Astrocyte (in vitro differentiated cells and primary cell): ENCODE measurements at regions not wholly inside any gene's neighbourhood (a gene's known extent, or its start where the extent isn't known, plus 50 kb on each side); places are given as distances from the start of the nearest gene placed in this dataset.

Experiments used
- DNase-seq: peaks from one replicate; pipeline ENCODE4 v3.0.0-alpha.2; 2010; ENCODE audit warnings: low read depth
- FAIRE-seq: peaks from 2 replicates; lab custom pipeline; 2011; peaks lifted over from hg19 to GRCh38; lab: Jason Lieb, UNC
- H2AFZ ChIP-seq: 2 replicates; pipeline ENCODE4 v1.6.0; 2012; ENCODE audit warnings: low read depth, low read length, inconsistent platforms
- H3K27ac ChIP-seq: 2 replicates; pipeline ENCODE4 v1.5.1; 2011; ENCODE audit warnings: low read depth, low read length, inconsistent platforms
- H3K27me3 ChIP-seq: 2 replicates; pipeline ENCODE4 v1.6.0; 2011; ENCODE audit warnings: low read length, inconsistent platforms; ENCODE audit not compliant: insufficient read depth
- H3K36me3 ChIP-seq: 2 replicates; pipeline ENCODE4 v1.5.1; 2011; ENCODE audit warnings: low read length, inconsistent platforms; ENCODE audit not compliant: insufficient read depth
- H3K4me1 ChIP-seq: 2 replicates; pipeline ENCODE4 v1.5.1; 2011; ENCODE audit warnings: low read length, inconsistent platforms; ENCODE audit not compliant: insufficient read depth
- H3K4me2 ChIP-seq: 2 replicates; pipeline ENCODE4 v1.6.0; 2012; ENCODE audit warnings: low read length, inconsistent platforms
- H3K4me3 ChIP-seq: 2 replicates; pipeline ENCODE4 v1.5.1; 2011; ENCODE audit warnings: low read depth, mild to moderate bottlenecking, low read length, inconsistent platforms; ENCODE audit not compliant: insufficient read depth
- H3K79me2 ChIP-seq: 2 replicates; pipeline ENCODE4 v1.6.0; 2012; ENCODE audit warnings: mild to moderate bottlenecking, low read length, inconsistent platforms; ENCODE audit not compliant: insufficient read depth
- H3K9ac ChIP-seq: 2 replicates; pipeline ENCODE4 v1.6.0; 2012; ENCODE audit warnings: mild to moderate bottlenecking, low read length, inconsistent platforms
- H3K9me3 ChIP-seq: 2 replicates; pipeline ENCODE4 v1.5.1; 2012; ENCODE audit warnings: low read depth, mild to moderate bottlenecking, low read length, inconsistent platforms; ENCODE audit not compliant: insufficient read depth
- H4K20me1 ChIP-seq: 2 replicates; pipeline ENCODE4 v1.6.0; 2012; ENCODE audit warnings: low read length, inconsistent platforms; ENCODE audit not compliant: insufficient read depth
- H3K27ac Mint-ChIP-seq: one replicate; pipeline ENCODE4 v1.8.0; 2021; ENCODE audit warnings: mild to moderate bottlenecking, mixed read lengths; ENCODE audit not compliant: unreplicated experiment
- H3K27me3 Mint-ChIP-seq: one replicate; pipeline ENCODE4 v1.8.0; 2021; ENCODE audit warnings: low read depth, mixed read lengths; ENCODE audit not compliant: unreplicated experiment
- H3K36me3 Mint-ChIP-seq: one replicate; pipeline ENCODE4 v1.8.0; 2021; ENCODE audit warnings: low read depth, mixed read lengths; ENCODE audit not compliant: unreplicated experiment
- H3K4me1 Mint-ChIP-seq: one replicate; pipeline ENCODE4 v1.8.0; 2021; ENCODE audit warnings: low read depth, mixed read lengths; ENCODE audit not compliant: unreplicated experiment
- H3K4me3 Mint-ChIP-seq: one replicate; pipeline ENCODE4 v1.8.0; 2021; ENCODE audit warnings: mild to moderate bottlenecking, moderate library complexity, mixed read lengths; ENCODE audit not compliant: unreplicated experiment
- H3K9me3 Mint-ChIP-seq: one replicate; pipeline ENCODE4 v1.8.0; 2021; ENCODE audit warnings: mild to moderate bottlenecking, mixed read lengths; ENCODE audit not compliant: unreplicated experiment
- EZH2 ChIP-seq: IDR thresholded peaks from 2 replicates; pipeline ENCODE4 v1.6.1; 2012; ENCODE audit warnings: mild to moderate bottlenecking, low read length, inconsistent platforms; ENCODE audit not compliant: insufficient read depth
- TF ChIP-seq, protein P1 (sequence below): IDR thresholded peaks from 2 replicates; pipeline ENCODE4 v1.5.1; 2011; ENCODE audit warnings: low read depth, mild to moderate bottlenecking, inconsistent platforms, low read length, moderate library complexity; ENCODE audit not compliant: insufficient read depth

DNA sequence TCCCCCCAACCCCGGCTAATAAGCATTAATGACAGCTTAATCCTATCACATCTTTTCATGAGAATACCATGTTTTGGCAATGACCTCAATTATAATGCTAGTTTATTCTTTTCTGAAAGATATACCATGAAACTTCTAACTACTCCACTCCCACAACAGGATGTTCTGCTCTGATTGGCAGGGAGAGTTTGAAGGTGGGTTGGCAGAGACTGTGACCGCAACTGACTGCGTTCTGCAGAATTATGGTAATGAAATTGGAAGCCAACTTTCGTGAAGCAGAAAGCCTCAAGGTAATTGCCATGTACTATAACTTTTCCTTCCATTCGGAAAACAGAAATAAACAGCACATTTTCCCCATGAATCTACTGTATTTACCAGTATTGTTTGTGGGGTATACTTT lies 288.2 kb upstream of the SEMA3D start:
- Mint-ChIP-seq H3K27me3 (no peaks in the 10 kb centered on the region), H3K4me1 (peaks cover 25% of the 10 kb centered on the region), H3K36me3 (no peaks in the 10 kb centered on the region), H3K9me3 (no peaks in the 10 kb centered on the region), H3K4me3 (no peak overlapping the region), H3K27ac (no peak overlapping the region)
- H3K9me3 ChIP-seq: no peaks in the 10 kb centered on the region
- no peaks in the 10 kb centered on the region for H4K20me1 ChIP-seq
- H3K9ac ChIP-seq: no peak overlapping the region
- FAIRE-seq (no peak), DNase-seq (no peak)
- H3K79me2 ChIP-seq: no peaks in the 10 kb centered on the region
- no peak overlapping the region for H2AFZ ChIP-seq
- no peak overlapping the region for H3K4me2 ChIP-seq
- H3K4me1 ChIP-seq: no peaks in the 10 kb centered on the region
- no peak overlapping the region for H3K4me3 ChIP-seq
- no peaks in the 10 kb centered on the region for H3K36me3 ChIP-seq
- H3K27ac ChIP-seq: no peak overlapping the region
- H3K27me3 ChIP-seq: no peaks in the 10 kb centered on the region
- TF ChIP-seq EZH2: no peak
- TF ChIP-seq, protein P1, sequence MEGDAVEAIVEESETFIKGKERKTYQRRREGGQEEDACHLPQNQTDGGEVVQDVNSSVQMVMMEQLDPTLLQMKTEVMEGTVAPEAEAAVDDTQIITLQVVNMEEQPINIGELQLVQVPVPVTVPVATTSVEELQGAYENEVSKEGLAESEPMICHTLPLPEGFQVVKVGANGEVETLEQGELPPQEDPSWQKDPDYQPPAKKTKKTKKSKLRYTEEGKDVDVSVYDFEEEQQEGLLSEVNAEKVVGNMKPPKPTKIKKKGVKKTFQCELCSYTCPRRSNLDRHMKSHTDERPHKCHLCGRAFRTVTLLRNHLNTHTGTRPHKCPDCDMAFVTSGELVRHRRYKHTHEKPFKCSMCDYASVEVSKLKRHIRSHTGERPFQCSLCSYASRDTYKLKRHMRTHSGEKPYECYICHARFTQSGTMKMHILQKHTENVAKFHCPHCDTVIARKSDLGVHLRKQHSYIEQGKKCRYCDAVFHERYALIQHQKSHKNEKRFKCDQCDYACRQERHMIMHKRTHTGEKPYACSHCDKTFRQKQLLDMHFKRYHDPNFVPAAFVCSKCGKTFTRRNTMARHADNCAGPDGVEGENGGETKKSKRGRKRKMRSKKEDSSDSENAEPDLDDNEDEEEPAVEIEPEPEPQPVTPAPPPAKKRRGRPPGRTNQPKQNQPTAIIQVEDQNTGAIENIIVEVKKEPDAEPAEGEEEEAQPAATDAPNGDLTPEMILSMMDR: no peak

DNA sequence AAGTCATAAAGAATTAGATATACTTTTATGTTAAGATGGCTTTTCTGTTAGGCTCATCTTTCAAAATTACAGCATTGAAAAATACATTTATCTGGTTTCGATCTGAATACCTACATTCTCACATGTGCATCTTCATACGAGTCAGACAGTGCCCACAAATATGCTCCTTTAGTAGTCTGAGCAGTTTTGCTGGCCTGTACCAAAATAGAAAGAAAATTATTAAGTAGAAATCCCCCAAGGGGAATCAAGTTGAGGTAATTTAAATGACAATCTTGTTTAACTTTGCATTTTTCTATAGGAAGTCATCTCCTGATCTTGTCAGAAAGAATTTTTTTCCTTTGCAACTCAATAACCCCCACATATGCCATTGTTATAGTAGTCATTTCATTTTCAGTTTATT lies 287.4 kb upstream of the SEMA3D start:
- H3K9me3 ChIP-seq: no peaks in the 10 kb centered on the region
- peak; percentile 41 for DNase-seq
- no peak overlapping the region for H3K27ac ChIP-seq
- Mint-ChIP-seq H3K4me3 (no peak overlapping the region), H3K27ac (no peak overlapping the region), H3K4me1 (peaks cover 31% of the 10 kb centered on the region), H3K36me3 (no peaks in the 10 kb centered on the region), H3K9me3 (no peaks in the 10 kb centered on the region), H3K27me3 (no peaks in the 10 kb centered on the region)
- no peaks in the 10 kb centered on the region for H3K79me2 ChIP-seq
- peak; percentile 37 for FAIRE-seq
- no peaks in the 10 kb centered on the region for H4K20me1 ChIP-seq
- no peak overlapping the region for H3K9ac ChIP-seq
- no peaks in the 10 kb centered on the region for H3K36me3 ChIP-seq
- TF ChIP-seq, protein P1: no peak
- TF ChIP-seq EZH2: no peak
- no peak overlapping the region for H2AFZ ChIP-seq
- no peaks in the 10 kb centered on the region for H3K4me1 ChIP-seq
- H3K27me3 ChIP-seq: no peaks in the 10 kb centered on the region
- peak overlapping the region; percentile 40 for H3K4me2 ChIP-seq
- no peak overlapping the region for H3K4me3 ChIP-seq

DNA sequence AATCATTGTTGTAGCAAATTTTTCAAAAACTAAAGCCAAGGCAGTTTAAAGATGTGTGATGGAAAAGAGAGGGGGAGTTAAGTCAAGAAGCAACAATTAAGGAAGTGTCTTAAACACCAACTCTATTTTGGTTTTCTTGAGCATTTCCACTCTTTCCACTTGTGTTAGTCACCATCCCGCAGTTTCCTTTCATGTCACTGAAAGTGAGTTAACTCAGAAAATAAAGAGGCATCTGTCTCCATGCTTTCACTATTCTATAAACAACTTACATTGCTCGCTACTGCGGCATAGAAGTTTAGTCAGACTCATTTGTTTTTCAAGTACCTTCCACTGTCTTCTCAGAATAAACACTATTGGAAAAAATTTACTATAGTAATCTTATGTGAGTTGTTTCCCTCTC lies 284.9 kb upstream of the SEMA3D start:
- peak overlapping the region; percentile 23 for H3K4me3 Mint-ChIP-seq
- H3K4me1 ChIP-seq: no peaks in the 10 kb centered on the region
- no peaks in the 10 kb centered on the region for H3K9me3 ChIP-seq
- H2AFZ ChIP-seq: no peak overlapping the region
- no peak overlapping the region for H3K27ac ChIP-seq
- H3K36me3 ChIP-seq: no peaks in the 10 kb centered on the region
- H3K27me3 ChIP-seq: no peaks in the 10 kb centered on the region
- peak overlapping the region; percentile 67 for H3K4me2 ChIP-seq
- peaks cover 37% of the 10 kb centered on the region for H3K4me1 Mint-ChIP-seq
- H3K9me3 Mint-ChIP-seq: no peaks in the 10 kb centered on the region
- no peak for FAIRE-seq
- no peak overlapping the region for H3K9ac ChIP-seq
- no peak overlapping the region for H3K4me3 ChIP-seq
- H3K27me3 Mint-ChIP-seq: no peaks in the 10 kb centered on the region
- no peaks in the 10 kb centered on the region for H3K79me2 ChIP-seq
- peak; percentile 86 for DNase-seq
- H3K27ac Mint-ChIP-seq: peak overlapping the region; percentile 69
- no peaks in the 10 kb centered on the region for H3K36me3 Mint-ChIP-seq
- TF ChIP-seq, protein P1: no peak
- TF ChIP-seq EZH2: no peak
- no peaks in the 10 kb centered on the region for H4K20me1 ChIP-seq
